RPMI7951 (cell line): ENCODE measurements at regions not wholly inside any gene's neighbourhood (a gene's known extent, or its start where the extent isn't known, plus 50 kb on each side); places are given as distances from the start of the nearest gene placed in this dataset.

Experiments used
- DNase-seq: peaks from one replicate; pipeline ENCODE4 v3.0.0-alpha.2; 2012; ENCODE audit warnings: low read depth

DNA sequence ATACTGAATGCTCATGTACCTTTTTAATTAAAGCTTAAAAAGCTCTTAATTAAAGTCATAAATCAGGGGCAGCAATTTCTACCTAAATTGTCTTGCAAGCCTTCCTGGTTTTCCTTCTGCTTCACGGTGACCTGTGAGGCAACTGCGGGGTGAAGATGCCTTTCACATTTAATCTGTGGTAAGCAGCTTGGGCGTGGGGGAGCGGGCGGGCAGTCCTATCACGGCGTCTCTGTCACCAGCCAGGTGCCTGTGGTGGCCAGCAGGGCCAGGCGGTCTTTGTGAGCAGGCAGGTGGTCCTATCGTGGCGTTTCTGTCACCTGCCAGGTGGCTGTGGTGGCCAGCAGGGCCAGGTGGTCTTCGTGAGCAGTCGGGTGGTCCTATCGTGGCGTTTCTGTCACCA is 269.2 kb upstream of the PPP2R2D start:
- no peak for DNase-seq

DNA sequence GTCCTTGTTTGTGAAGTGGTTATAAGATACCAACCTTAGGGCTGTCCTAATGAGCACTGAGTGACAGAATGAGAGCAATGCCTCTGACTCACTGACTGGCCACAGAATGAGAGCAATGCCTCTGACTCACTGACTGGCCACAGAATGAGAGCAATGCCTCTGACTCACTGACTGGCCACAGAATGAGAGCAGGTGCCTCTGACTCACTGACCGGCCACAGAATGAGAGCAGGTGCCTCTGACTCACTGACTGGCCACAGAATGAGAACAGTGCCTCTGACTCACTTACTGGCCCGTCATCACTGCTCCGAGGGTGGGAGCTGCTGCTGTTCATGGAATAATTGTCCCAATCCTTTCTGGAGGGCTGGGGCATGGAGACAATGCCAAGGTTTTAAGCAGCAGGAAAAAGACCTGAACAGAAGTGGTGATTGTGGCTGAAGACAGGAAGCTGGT is 265.2 kb upstream of the PPP2R2D start:
- peak; percentile 1 for DNase-seq

DNA sequence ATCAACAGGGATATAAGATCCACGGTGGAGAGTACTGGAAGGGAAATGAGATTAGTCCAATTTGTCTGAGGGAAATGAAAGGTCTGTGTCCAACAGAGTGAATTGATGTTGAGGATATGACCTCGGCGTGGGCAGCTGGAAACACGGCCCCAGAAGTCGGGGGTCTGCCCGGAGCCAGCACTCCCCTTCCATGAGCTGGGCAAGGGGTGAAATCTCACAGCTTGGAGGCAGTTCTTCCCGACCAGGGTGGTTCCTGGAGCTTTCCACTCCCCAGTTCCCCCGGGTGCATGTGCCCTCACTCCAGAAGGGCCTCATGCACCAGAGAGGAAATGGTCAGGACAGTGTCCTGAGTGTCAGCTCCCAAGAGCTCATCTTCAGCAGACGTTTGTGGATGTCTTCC is 264.7 kb upstream of the PPP2R2D start:
- no peak for DNase-seq

DNA sequence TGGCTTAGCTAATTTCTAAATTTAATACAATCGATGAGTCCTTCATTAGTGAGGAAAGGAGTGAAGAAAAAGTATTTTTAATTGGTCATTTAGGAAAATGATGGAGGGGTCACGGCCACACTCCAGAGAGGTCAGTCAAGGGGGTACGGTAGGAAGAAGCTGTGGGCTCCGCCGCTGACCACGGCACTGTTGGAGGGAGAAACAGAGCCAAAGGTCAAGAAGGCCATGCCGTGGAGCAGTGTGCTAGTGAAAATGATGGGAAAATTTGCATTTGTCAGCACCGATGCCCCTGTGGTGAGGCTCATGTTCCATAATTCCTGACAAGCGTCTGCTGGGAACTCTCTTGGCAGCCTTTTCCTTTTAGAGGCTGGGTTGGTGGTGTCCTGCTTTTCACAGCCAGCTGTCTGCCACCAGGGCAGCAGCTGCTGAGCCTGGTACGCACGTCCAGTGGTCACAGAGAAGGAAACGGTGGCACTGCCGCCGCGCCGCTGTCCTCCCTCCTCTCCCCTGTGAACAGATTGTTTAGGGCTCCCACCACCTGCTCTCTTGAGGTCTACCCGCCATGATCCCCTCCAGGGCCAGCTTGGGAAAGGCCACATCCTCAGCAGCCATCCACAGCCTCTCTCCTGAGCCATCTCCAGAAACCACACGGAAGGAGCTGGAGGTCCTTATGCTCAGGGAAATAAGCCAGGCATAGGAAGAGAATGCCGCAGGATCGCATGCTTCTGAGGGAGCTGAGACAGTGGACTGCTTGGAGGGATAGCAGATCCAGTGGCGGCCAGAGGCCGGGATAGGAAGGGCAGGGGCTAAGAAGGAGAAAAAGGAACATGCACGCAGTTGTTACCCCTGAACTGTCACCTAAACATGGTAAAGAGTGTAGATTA is 263.7 kb upstream of the PPP2R2D start:
- no peak for DNase-seq

DNA sequence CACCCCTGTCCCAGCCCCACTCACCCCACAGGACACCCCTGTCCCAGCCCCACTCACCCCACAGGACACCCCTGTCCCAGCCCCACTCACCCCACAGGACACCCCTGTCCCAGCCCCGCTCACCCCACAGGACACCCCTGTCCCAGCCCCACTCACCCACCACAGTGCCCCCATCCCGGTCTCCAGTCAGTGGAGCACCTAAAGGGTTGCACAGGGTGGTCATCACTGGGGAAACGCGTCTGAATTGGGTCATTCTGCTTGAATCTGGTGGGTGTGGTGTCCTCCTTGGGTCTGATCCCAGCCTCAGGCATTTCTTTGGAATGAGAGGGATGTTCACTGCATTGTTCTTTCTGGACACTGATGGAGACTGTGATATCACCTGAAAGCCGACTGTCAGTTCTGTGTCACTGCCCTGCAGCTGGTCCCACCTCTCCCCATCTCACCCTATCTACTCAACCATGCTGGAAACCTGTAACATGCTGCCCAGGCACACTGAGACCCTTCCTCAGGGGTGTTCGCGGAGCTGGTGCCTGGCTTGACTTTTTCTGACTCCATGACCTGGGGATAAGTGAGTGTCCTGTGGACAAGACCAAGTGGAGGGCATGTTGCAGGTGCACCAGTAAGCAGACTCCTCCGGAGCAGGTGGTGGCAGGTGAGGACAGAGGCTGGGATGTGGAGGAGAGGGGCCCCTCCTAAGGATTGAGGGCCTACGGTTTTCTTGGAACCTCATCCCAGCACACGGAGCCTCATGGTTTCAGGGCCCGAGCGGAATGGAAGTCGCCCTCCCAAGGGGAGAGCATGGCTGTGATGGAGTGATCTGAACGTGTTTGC is 262.5 kb upstream of the PPP2R2D start:
- DNase-seq, result no peak

DNA sequence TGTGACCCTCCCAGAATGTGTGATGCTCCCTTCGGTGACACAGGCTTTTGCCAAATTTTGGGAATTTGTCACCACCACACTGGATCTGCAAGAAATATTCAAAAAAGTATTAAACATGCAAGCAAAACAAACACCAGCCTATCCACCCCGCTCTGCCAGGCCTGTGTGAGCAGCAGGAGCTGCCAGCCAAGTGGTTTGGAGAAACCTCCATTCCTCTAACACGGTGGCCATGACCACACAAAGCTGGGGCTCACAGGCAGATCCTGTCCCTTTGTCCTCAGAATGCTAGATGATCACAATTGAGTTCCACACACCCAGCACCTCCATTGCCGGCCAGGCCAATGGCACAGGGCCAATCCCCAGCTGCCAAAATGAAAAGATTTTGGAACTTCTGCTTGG is 261.9 kb upstream of the PPP2R2D start:
- DNase-seq, result no peak

DNA sequence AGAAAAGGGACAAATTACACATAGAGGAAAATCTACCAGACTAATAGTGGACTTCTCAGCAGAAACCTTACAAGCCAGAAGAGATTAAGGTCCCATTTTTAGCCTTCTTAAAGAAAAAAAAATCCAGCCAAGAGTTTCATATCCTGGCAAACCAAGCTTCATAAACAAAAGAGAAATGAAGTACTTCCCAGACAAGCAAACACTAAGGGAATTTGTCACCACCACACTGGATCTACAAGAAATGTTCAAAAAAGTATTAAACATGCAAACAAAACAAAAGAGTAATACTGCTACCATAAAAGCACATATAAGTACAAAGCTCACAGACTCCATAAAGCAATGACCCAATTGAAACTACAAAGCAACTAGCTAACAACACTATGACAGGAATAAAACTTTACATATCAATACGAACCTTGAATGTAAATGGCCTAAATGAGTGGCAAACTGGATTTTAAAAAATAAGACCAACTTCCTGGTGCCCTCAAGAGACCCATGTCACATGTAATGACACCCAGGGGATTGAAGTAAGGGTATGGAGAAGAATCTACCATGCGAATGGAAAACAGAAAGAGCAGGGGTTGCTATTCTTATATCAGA is 260.7 kb upstream of the PPP2R2D start:
- no peak for DNase-seq

DNA sequence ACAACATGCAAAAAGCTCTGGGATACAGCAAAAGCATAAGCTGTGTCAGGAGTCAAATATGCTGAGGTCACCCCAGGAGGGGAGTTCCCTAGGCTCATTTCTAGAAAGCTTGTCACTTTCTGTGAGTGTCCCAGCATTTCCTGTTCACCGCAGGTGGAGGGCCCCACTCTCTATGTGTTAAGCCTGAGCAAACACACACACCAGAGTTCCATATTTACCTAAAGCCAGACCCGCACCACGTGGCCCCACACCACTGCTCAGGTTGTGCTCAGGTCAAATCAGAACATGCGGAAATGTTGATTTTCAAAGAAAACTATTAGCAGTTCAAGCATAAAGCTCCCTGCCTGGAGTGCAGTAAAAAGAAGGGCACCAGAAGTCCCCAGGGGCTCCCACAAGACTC is 259.6 kb upstream of the PPP2R2D start:
- no peak for DNase-seq

DNA sequence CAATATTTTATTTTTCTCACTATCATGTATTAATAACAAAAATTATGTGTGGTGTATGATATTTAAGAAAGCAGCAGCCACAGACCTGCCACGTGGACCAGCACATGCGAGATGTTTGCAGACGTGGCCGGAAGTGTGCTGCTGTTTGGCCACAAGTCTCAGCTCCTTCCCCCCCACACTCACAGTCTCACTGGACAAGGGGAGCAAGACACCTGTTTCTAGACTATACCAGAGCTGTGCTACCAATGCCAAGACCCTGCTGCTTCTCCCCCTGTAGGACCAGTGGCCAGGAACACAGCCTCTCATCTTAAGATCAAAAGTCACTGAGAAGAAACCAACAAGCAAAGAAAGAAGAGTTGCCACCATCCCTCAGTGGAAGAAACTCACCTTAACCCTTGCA is 258.9 kb upstream of the PPP2R2D start:
- DNase-seq, result no peak

DNA sequence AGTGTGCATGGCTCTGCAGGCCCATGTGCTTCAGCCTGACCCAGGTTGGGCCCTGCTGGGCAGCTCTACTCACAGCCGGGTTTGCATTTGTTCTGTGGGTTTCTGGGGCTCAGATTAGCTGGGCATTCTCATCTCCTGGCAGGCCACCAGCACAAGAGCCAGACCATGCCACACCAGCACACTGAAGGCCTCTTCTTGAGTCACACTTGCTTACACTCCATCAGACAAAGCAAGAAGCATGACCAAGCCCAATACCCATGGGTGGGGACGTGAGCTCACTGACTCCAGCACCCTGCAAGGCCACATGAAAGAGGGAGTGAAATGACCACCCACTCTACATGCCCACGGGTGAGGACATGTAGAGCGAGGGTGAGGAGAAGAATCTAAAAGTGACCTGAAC is 257.8 kb upstream of the PPP2R2D start:
- no peak for DNase-seq

DNA sequence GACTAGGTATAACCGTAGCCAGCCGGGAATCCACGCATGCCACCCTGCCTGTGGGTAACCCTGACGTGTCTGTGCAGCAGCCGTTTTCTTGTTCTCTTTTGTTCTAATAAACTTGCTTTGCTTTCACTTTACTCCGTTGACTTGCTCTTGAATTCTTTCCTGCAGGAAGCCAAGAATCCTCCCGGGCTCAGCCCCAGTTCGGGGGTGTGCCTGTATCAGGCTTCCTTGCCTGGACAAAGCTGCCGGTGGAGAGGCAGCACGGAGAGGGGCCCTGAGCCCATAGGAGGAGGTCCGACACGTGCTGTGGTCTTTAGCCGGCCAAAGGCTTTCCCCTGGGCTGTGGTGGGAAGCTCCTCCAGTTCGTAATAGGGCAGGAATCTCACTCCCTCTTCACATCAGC is 256.5 kb upstream of the PPP2R2D start:
- DNase-seq, result no peak

DNA sequence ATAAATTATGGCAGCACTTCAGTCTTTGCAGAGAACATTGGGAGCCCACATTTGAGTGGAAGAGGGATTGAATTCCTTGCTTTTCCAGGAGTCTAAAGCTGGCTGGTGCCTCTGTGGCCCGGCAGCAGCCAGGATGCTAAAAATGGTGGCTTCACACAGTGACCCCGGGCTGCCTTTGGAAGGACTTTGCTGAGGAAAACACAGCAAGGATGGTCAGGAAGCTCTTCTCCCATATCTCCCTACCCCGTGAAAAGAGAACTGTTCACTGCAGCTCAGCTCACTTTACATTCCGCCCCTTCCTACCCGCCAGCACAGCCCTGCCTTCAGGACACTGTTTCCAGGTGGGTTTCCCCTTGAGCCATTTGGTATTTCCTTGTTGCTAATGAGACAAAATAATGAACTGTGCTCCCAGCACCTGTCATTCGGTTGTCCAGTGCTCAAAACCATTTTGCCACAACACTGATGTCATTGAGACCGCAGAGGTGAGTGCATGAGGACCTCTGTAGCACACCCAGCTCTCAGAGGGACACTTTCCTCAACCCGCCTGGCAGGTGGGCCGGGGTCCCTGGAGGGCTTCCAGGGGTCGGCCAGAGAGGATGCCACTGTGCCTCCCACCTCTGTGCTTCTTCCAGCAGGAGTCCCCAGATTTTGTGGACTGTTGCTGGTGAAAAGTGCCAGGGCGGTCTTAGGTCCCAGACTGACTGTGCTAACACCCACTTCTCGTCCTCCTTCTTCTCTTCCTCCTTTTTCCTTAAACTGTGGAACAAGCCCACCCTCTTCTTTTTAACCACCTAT is 255.7 kb upstream of the PPP2R2D start:
- no peak for DNase-seq

DNA sequence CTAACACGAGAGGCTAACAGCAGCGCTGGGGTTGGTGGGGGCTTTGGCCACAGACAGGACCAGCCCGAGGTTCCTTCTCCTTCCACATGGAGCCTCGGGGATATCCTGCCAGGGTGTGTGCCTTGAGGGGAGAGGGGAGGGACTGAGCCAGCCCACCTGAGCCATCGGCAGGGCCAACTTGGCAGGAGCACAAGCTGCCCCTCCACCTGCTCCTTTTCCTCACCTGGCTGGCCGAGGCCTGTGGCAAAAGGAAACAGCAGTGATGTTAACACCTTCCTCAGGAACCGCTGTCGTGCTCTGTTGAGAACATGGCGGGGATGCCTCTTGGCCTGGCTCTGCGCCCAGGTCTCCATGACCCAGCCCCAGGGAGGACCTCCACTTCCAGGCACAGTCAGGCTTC is 255.1 kb upstream of the PPP2R2D start:
- DNase-seq, result no peak

DNA sequence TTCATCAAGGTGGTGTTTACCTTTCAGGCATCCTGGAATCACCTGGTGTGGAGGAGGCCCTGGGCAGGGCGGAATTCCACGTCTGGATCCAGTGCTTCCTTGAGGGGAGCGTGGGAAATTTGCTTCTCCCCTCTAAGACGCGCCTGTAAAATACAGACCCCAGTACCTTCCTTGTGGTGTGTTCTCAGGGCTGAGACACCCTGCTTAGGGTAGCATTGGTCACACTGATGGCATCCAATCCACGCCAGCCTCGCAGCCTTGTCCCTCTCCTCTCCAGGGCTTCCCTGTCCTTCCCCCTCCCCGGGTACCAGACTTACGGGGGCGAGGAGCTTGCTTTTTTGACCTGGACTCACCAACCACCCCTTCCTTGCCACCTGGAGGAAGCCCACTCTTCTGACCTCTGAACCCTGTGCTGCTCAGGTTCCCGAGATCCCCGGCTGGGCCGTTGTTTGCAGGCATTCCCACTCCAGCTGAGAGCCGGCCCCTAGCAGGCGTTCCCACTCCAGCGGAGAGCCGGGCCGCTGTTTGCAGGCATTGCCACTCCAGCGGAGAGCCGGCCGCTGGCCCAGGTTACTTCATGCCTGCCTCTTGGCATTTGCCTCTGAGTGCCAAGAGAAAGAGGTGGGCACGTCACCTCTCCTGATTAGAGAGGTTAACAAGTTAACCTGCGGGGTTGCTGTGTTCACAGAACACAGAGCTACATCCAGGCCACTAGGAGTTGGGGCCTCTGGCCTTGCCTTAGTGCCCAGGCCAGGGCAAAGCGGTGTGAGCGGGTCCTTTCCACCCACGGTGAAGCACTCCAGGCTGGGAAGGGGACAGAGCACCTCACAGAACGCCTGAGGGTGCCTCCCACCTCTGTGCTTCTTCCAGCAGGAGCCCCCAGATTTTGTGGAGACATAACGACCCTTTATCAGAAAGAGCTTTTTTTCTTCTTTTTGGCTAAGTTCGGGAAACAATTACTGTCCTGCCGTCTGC is 254.0 kb upstream of the PPP2R2D start:
- DNase-seq, result no peak

DNA sequence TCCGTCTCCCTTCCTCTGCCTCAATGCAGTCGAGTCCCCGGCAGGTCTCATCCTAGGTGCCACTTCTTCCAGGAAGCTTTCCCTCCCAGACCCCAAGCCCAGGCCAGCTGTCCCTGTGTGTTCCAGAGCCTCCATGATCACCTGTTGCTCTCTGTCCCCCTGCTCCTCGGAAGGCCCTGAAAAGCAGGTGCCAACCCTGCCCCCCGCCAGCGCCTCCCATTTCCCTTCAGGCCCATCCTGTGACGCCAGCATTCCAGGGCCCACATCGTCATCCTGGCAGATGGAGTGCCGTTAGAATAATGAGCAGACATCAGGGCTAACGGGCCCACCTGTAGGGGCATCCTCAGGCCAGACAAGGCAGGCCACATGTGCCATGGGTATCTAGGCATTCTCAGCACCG is 253.0 kb upstream of the PPP2R2D start:
- DNase-seq, result no peak

DNA sequence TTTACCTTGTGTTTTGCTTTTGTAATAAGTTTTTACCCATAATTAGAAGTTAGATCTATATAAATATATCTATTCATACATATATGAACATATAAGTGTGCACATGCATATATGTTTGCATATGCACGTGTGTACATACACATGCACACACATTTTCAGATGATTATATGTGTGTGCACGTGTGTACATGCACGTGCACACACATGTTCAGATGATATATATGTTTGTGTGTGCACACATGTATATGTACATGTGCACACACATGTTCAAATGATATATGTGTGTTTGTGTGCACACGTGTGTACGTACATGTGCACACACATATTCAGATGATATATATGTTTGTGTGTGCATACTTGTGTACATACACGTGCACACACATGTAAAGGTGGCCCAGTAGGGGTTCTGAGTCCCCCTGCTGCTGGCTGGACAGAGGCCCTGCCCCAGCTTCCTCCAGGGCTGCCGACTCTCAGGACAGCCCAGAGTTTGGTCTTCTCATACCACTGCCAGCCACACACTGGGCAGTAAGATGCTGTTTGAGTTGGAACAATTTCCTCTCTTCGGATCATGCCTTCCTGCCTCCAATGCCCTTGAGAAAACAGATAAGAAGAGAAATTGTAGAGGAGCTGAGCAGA is 252.3 kb upstream of the PPP2R2D start:
- no peak for DNase-seq

DNA sequence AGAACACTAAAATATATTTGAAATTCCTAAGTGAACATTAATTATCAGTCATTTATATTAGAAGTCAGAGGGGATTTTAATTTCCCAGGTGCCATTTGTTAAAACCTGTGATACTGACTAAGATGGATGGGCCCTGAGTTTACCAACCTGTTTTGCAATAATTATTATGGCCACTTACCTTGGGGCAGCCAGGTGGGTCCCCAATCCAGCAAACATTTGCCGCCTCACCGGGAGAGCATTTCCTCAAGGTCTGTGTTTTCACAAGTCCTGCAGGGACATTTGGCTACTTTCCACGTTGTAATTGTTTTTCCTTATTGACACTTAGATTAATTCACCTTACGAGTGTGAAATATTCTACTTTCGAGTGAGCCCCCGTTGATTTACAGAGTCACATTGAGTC is 251.2 kb upstream of the PPP2R2D start:
- DNase-seq, result no peak

DNA sequence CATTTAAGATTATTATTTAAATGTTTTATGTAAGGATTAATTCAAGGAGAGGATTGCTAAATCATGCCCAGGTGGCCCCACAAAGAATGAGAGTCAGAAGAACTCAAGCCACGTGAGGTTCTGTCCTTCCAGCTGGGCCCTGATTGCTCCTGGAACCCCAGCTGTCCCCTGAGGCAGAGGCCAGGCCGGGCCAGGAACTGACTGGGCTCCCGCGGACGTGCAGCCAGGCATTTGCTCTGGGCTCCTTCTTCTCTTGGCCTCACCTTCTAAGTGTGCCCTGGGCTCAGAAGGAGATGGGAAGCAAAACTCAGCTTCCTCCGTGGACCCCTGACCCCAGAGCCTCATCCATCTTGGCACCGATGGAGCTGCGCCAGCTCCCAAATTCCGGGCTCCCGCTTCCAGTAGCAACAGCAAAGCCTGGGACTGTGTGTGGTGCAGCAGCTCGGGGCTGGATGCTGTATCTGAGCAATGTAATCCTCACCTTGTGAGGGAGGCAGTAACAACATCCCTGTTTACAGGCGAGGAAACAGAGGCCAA is 250.6 kb upstream of the PPP2R2D start:
- DNase-seq, result no peak

DNA sequence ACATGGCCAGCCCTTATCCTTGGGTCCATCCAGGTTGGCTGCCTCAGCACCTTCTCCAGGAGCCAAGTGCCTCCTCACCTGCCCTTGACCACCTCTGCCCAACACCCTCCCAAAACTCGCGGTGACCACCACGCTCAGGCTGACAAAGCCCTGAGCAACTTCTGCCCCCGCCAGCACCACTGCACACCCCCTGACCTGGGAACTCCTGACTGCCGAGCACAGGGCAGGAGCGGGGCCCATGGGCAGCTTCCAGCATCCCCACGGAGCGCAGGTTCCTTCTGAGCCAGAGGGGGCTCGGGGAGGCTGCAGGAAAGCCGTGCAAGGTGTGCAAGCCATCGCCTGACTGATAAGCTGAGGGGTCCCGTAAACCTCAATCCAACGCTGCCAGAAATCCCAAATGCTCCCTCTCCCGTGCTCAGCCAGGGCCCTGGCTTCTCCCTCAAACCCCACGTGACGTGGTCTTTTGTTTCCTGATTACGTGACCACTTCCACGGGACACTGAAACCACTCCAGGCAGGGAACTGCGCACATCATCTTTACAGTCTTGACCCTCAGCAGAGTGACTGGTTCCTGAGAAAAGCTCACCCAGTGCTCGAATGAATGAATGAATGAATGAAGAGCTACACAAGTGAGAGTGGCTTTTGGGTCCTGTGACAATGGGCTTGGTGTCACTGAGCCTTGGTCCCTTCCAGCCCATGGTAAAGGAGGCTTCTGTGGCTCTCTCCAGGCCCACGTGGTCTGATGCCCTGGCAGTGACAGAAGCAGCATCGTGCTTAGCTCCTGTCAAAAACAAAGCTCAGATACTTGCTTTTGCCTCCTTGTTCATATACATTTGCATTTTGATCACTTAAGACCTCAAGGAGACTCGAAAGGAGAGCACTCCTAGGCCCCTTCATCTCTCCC is 249.8 kb upstream of the PPP2R2D start:
- no peak for DNase-seq
